ENCODE measurements at regions not wholly inside any gene's neighbourhood (a gene's known extent, or its start where the extent isn't known, plus 50 kb on each side); places are given as distances from the start of the nearest gene placed in this dataset.

DNA sequence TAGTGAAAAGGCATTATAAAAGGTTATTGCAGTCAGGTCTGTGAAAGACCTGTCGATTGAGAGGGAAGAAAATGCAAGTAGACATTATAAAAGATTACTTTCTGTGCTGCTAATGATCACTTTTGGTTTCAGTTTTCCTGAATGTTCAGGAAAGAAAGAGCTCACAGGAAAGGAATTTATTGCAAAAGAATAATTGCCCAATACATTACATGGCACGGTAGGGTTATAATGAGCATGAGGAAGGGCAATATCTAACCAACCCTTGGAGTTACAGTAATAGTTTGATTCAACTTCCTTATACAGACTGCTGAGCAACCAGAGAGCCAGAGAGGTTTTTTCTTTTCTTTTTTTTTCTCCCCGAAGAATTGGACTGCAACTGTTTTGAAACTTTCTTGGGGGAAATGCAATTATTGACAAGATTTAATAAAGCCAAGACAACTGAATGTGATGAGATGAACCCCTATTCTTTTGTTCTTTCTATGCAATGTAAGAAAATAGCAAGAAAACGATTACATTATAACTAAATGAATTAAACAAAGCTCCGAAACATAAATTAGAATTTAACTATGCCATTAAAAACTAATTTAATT lies 247.0 kb downstream of the C4orf33 start:
- peak overlapping the region; percentile 34 for H3K27ac ChIP-seq
- DNase-seq (ENCODE audit: low read depth, low spot score) = peak; percentile 65

DNA sequence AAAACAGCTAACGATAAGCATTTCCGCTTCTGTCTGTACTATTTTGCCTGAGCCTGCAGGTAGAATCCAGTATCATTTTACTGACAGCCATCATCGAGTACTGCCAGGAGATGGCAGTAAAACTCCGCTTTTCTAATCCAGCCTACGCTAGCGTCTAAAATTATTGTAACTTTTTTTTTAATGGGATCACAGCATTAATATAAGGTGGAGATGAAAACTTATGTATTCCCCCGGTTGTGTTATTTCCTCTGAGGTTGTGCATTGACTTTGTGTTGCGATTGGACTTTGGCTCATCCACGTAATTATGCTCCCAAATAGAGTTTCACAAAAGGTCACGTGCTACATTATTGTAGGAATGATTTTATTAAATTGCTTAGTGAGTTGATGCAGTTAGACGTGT lies 248.1 kb downstream of the C4orf33 start:
- H3K27ac ChIP-seq = no peak overlapping the region
- no peak for DNase-seq (ENCODE audit: low read depth, low spot score)

DNA sequence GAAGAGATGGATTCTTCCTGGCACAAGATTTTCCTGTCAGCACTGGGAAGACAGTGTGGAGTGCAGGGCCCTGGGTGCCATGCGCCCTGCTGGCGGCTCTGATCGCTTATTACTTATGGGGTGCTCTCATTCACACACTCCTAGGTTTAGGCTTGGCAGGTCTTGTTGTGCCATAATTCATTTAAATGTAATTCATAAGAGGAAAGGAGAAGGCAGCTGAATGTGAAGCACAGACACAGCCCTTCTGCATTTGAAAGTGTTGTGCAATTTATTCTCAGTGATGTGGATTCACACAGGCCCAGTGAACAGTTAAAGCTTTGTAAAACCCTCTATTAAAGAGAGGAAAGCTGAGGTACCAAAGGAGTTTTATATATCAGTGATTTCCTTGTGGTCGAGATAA lies 249.7 kb downstream of the C4orf33 start:
- DNase-seq (ENCODE audit: low read depth, low spot score) = no peak
- no peak overlapping the region for H3K27ac ChIP-seq

GRCh38 chr4:129346036-129346435 lies 250.1 kb downstream of the C4orf33 start:
- H3K27ac ChIP-seq = no peak overlapping the region
- no peak for DNase-seq (ENCODE audit: low read depth, low spot score)

DNA sequence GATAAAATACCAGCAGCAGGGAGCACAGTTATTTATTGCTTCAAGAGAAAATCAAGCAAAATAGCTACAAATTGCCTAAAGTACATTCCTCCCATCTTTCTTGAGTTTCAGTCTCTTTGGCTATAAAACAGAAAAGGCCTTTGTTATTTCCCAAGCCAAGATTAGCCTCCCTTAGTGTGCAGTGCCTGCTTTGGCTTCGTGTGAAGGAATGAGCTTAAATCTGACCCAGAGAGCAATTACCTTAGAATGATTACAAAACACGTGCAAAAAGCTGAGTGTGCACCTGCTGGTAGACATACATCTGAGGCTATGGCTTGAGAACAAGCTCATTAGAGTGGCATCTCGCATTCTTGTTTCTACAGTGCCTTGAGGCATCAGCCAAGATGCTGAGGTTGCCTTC lies 250.8 kb downstream of the C4orf33 start:
- H3K27ac ChIP-seq = no peak overlapping the region
- DNase-seq (ENCODE audit: low read depth, low spot score) = no peak

DNA sequence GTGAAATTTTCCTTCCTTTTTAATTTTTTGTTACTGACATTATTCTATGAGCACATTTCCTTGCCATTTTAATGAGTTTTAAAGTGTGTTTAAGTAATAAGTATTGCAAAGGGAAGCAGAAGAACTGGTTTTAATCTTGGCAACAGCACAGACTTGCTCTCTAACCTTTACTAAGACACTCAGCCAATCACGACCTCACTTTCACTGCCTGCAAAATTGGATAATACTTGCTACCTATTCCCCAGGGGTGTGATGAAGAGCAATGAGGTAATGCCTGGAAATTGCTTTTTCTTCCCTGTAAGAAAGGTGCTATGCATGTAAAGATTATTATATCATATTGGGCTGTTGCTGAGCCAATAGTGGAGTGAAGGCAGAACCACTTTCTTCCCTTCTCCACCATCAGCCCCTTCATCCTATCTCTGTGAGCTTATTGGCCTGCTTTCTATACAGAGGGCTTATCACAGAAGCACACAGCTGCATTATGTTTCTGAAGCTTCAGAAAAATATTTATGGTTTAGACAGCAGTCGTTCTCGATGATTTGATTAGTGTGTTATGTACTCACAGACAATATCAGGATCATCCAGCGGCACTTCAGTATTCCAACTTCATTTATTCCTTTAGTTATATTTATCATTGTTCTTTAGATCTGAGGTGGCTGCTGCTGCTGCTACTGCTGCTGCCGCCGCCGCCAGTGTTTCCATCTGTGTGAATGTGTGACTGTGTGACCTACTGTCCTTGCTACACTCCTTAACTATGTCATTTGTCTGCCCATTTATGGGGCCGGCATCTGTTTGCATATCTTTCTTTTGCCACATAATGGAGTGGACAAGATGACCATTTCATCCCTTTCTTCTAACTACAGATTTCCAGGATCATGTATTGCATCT lies 255.1 kb downstream of the C4orf33 start:
- H3K27ac ChIP-seq = no peak overlapping the region
- DNase-seq (ENCODE audit: low read depth, low spot score) = peak; percentile 40

DNA sequence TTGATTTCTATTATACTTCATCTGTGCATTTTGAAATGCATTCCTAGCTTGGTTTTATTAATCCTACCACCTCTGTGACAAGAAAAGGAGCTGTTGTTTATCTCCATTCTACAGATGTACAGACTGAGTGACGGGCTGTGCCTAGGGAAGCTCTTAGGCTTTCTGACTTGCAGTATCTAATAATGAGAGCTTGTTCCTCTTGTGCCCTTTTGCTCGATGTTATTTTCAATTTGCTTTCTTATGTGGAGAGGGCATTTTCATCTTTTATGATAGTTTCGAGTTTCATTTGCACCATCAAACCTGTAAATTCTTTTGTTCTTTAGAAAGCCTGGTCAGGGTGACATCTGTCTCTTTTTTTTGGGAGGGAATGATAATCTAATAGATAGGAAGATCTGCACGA lies 256.5 kb downstream of the C4orf33 start:
- H3K27ac ChIP-seq = no peak overlapping the region
- no peak for DNase-seq (ENCODE audit: low read depth, low spot score)

DNA sequence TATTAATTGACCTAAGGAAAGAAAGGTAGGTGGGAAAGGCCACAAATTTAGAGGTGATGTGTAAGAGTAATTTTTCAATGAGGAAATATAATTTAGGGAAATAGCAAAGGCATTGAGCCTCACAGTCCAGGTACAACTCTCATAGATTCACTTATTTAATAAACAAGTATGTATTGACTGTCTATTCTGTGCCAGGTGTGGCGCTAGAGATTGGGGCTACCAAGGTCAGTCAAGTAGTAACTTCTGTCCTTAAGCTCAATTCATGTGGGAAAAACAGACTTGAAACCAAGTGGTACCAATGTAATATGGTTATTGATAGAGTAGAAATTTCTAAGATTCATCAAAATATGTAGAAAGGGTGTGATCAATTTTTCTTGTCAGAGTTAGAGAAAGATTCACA lies 257.5 kb downstream of the C4orf33 start:
- H3K27ac ChIP-seq = no peak overlapping the region
- DNase-seq (ENCODE audit: low read depth, low spot score) = no peak

GRCh38 chr4:129355031-129355430 lies 259.1 kb downstream of the C4orf33 start:
- no peak overlapping the region for H3K27ac ChIP-seq
- DNase-seq (ENCODE audit: low read depth, low spot score) = no peak

DNA sequence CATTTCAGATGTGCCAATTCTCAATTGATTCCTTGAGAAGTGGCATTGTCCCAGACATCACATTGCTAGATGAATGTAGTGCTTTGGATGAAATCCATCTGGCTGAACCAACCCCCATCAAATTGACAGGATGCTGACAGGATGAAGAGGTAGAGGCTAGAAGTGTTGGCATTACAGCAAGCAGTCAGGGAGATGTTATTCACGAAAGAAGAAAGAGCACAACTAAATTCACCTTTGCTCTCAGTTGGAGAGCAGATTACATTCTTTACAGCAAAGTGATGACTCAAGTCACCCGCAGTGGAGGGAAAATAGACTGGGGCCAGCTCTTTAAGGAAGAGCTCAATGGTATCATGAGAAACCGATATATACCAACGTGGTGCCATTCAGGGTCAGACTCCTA lies 259.6 kb downstream of the C4orf33 start:
- no peak for DNase-seq (ENCODE audit: low read depth, low spot score)

DNA sequence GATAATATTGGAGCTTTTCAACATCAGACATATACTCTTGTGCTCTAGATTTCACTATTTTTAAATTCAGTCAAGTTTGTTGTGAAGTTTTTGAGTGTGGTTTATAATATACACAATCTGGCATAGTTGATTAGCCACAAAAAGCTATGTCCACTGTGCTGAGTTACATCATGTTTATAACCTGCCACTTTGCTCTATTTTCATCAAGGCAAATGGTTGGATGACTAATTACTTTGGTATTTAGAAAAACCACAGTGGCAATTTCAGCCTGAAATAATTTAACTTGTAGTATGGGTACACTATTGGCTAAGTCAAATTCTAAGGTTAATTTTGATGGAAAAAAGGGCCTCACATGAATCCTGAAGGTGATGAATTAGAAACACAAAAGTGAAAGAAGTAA lies 262.6 kb downstream of the C4orf33 start:
- DNase-seq (ENCODE audit: low read depth, low spot score) = no peak
- no peak overlapping the region for H3K27ac ChIP-seq

More for the DNA sequence above, 259.6 kb downstream of the C4orf33 start:
- no peak overlapping the region for H3K27ac ChIP-seq

DNA sequence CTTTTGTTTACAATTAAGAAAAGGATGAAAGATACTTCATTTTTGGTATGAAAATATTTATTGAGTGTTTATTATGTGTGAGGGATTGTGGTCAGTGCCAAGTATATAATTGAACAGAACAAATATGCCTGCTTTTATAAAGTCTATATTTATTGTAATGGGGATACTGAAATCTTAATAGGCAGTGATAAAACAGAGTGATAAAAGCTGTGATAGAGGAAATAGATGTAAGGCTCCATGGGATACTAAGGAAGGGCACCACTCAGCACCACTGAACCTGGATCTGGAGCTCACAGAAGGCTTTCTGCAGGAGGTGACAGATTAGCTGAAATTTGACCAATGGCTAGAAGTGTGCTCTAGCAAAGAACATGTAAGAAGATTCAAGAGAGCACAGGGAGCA lies 263.5 kb downstream of the C4orf33 start:
- H3K27ac ChIP-seq = no peak overlapping the region
- DNase-seq (ENCODE audit: low read depth, low spot score) = no peak

- H3K27ac ChIP-seq = no peak overlapping the region
- DNase-seq (ENCODE audit: low read depth, low spot score) = no peak
These were observed 266.8 kb downstream of the C4orf33 start for GRCh38 chr4:129362691-129363274.

DNA sequence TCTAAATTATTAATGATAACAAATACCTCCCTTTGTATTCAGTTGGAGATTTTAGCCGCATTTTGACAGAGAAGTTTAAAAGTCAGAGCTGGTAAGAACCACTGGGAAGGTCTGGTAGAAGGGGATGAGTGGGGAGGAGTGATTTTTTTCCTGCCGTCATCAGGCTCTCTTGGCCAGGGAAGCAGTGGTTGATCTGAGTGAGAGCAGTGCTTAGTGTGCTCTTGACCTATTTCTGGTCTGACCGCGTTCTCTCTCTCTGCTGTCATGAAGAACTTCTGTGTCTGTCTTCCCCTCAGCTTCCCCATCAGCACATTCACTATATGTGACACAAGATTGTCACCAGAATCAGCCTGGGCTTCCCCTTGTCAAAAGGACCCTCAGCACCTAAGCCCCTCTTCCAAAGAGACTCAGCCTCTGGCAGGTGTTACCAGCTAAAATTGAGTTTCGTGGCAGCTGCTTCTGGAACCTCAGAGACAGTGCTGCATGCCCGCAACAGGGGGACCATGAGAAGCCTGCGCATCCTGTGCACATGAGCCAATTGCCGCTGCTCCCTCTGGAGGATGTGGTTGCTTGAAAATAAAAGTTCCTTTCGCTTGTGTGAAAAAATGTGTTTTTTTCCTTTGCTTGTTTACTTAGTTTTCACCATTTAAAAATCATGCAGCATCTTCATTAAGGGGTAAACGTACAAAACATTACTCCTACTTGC lies 268.9 kb downstream of the C4orf33 start:
- H3K27ac ChIP-seq = no peak overlapping the region
- DNase-seq (ENCODE audit: low read depth, low spot score) = no peak

GRCh38 chr4:129369361-129370010 lies 273.5 kb downstream of the C4orf33 start:
- no peak overlapping the region for H3K27ac ChIP-seq
- no peak for DNase-seq (ENCODE audit: low read depth, low spot score)

DNA sequence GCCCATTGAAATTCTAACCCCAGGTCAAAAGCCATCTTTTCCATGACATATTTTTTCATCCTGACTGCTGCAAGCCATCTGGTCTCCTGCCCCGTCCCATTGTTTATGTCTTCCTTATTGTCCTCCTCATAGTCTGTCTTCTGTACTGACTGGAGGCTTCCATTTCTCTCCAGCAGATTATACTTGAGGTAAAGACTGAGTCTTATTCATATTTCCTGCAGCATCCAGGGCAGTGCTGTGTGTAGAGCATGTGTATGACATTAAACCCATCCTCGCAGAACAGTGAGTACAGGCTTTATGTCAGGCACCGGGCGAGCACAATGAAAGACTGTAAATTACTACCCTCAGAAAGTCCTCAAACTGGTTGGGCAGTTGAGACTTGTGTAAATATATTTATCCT lies 275.1 kb downstream of the C4orf33 start:
- H3K27ac ChIP-seq = no peak overlapping the region
- DNase-seq (ENCODE audit: low read depth, low spot score) = no peak

DNA sequence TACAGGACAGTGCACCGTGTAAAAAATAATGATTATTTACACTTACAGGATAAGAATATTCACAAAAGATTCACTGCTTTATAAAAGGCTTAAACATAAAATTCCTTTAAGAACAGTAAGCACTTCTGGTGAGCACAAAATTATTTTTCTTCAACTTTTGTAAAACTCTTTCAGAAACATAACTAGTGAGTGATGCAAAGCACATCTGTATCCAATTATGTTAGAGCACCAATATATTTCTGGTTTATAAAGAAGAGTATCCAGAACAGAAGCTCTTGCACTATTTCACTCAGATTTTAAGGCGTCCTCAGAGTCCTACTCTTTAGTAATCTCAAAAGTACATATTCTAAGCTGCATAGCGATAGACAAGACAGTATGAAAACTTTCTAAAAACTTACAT lies 276.0 kb downstream of the C4orf33 start:
- no peak for DNase-seq (ENCODE audit: low read depth, low spot score)

GRCh38 chr4:129377131-129377845 lies 281.3 kb downstream of the C4orf33 start:
- DNase-seq (ENCODE audit: low read depth, low spot score) = no peak
- peak overlapping the region; percentile 65 for H3K27ac ChIP-seq

More for the DNA sequence above, 276.0 kb downstream of the C4orf33 start:
- H3K27ac ChIP-seq = no peak overlapping the region

DNA sequence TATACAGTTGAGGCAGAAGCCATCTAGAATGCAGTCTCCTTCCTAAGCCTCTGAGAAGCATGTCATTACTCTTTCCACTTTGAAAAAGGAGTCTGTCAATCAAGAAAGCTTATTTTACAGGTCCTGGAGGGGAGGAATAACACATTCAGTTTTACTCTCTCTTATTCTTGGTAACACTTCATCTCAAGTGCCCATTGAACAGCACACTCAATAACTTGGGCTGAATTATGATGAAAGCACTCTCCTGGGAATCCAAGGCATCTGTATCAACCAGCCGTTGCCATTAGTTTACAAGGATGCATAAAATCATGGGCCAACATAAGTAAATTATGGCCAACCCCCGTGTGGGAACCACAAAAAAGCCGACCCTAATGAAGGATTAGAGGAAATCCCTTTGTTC lies 282.4 kb downstream of the C4orf33 start:
- H3K27ac ChIP-seq = no peak overlapping the region
- DNase-seq (ENCODE audit: low read depth, low spot score) = no peak

- H3K27ac ChIP-seq = no peak overlapping the region
- DNase-seq (ENCODE audit: low read depth, low spot score) = no peak
These were observed 283.5 kb downstream of the C4orf33 start for GRCh38 chr4:129379429-129379828.
